H1 (cell line): ENCODE measurements at regions not wholly inside any gene's neighbourhood (a gene's known extent, or its start where the extent isn't known, plus 50 kb on each side); places are given as distances from the start of the nearest gene placed in this dataset.

ENCODE experiments used
- CHD2 ChIP-seq: IDR thresholded peaks from 2 replicates; pipeline ENCODE4 v1.6.1; 2012; ENCODE audit warnings: low read length, improper control_type of control experiment
- EP300 ChIP-seq, 2 experiments: IDR thresholded peaks; 1 replicate in 1 of 2; 2 replicates in 1 of 2; pipeline ENCODE4 v1.6.1; 2011 to 2012; ENCODE audit warnings: low read depth in 2 of 2, low read length in 2 of 2, mild to moderate bottlenecking in 2 of 2, borderline replicate concordance in 1 of 2, inconsistent platforms in 1 of 2, moderate library complexity in 1 of 2
- FOSL1 ChIP-seq: IDR thresholded peaks from 2 replicates; pipeline ENCODE4 v1.6.1; 2011; ENCODE audit warnings: mild to moderate bottlenecking, low read depth, low read length, moderate library complexity; ENCODE audit not compliant: insufficient read depth
- GABPA ChIP-seq: IDR thresholded peaks from 2 replicates; pipeline ENCODE4 v1.6.1; 2011; ENCODE audit warnings: mild to moderate bottlenecking, low read length, moderate library complexity, borderline replicate concordance; ENCODE audit not compliant: insufficient read depth
- POLR2A ChIP-seq, 2 experiments: IDR thresholded peaks; 1 replicate in 1 of 2; 2 replicates in 1 of 2; pipeline ENCODE4 v1.6.1; 2011; ENCODE audit warnings: low read depth in 2 of 2, low read length in 2 of 2, mild to moderate bottlenecking in 2 of 2; ENCODE audit errors: control extremely low read depth in 1 of 2
- POLR2AphosphoS5 ChIP-seq: IDR thresholded peaks from 2 replicates; pipeline ENCODE4 v1.6.1; 2011; ENCODE audit warnings: low read depth, low read length
- RAD21 ChIP-seq, 2 experiments: IDR thresholded peaks in 1 of 2; conservative IDR thresholded peaks in 1 of 2; 2 replicates each; pipeline ENCODE4 v1.6.1; 2011; ENCODE audit warnings: low read depth in 2 of 2, low read length in 2 of 2, improper control_type of control experiment in 1 of 2, inconsistent platforms in 1 of 2, mild to moderate bottlenecking in 1 of 2, moderate library complexity in 1 of 2
- SAP30 ChIP-seq: fragments of 300-600 bp; sonication (generic); IDR thresholded peaks from 2 replicates; pipeline ENCODE4 v1.7.1; 2012; ENCODE audit warnings: low read length, moderate library complexity, mild to moderate bottlenecking, inconsistent platforms; ENCODE audit not compliant: insufficient read depth, insufficient replicate concordance
- YY1 ChIP-seq: IDR thresholded peaks from 2 replicates; pipeline ENCODE4 v1.6.1; 2011; ENCODE audit warnings: low read depth, mild to moderate bottlenecking, low read length
- ZNF274 ChIP-seq: IDR thresholded peaks from 2 replicates; pipeline ENCODE4 v1.7.0; 2012; ENCODE audit warnings: low read length, borderline replicate concordance; ENCODE audit errors: extremely low read depth
- TF ChIP-seq, protein P1 (sequence below), 3 experiments: IDR thresholded peaks; 1 replicate in 2 of 3; 2 replicates in 1 of 3; pipeline versions ENCODE4 v1.5.1 to v1.6.1; 2011; ENCODE audit warnings: low read length in 3 of 3, mild to moderate bottlenecking in 3 of 3, inconsistent platforms in 2 of 3, low read depth in 1 of 3, moderate library complexity in 1 of 3; ENCODE audit not compliant: insufficient read depth in 1 of 3; ENCODE audit errors: control extremely low read depth in 1 of 3
- TF ChIP-seq, protein P2 (sequence below): IDR thresholded peaks from 2 replicates; pipeline ENCODE4 v1.6.1; 2011; ENCODE audit warnings: low read length, improper control_type of control experiment

DNA sequence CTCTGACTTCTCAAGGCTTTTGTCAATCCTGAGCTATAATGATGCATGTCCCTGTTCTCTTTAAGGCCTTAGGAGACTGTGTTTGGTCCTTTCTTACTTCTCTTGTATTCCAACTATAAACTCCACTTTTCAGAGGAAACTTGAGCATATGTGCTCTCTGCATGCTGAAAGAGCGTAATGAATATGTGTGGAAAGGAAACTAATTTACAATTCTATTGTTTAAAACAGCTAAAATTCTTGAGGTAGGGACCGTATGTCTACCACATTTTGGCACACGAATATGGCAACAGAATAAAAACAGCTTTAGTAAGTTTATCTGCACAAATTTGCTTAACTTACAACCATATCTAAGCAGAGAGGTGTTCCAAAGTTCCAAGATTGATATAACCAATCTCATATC lies 242.0 kb upstream of the DCBLD2 start:
- TF ChIP-seq YY1 (no peak), POLR2AphosphoS5 (no peak), POLR2A (IDR thresholded peaks at IDR 0.05; ENCODE audit: control extremely low read depth in 1 of 2, low read depth in 2 of 2, low read length in 2 of 2) (no peak), ZNF274 (no peak), CHD2 (no peak), SAP30 (no peak), FOSL1 (no peak), RAD21 (IDR thresholded peaks at IDR 0.05 in 1 of 2, conservative IDR thresholded peaks at IDR 0.05 in 1 of 2; ENCODE audit: low read depth in 2 of 2, low read length in 2 of 2) (no peak), GABPA (no peak), EP300 (IDR thresholded peaks at IDR 0.05; ENCODE audit: borderline replicate concordance in 1 of 2, low read depth in 2 of 2, low read length in 2 of 2) (no peak)
- TF ChIP-seq, protein P1, sequence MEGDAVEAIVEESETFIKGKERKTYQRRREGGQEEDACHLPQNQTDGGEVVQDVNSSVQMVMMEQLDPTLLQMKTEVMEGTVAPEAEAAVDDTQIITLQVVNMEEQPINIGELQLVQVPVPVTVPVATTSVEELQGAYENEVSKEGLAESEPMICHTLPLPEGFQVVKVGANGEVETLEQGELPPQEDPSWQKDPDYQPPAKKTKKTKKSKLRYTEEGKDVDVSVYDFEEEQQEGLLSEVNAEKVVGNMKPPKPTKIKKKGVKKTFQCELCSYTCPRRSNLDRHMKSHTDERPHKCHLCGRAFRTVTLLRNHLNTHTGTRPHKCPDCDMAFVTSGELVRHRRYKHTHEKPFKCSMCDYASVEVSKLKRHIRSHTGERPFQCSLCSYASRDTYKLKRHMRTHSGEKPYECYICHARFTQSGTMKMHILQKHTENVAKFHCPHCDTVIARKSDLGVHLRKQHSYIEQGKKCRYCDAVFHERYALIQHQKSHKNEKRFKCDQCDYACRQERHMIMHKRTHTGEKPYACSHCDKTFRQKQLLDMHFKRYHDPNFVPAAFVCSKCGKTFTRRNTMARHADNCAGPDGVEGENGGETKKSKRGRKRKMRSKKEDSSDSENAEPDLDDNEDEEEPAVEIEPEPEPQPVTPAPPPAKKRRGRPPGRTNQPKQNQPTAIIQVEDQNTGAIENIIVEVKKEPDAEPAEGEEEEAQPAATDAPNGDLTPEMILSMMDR (IDR thresholded peaks at IDR 0.05; ENCODE audit: control extremely low read depth in 1 of 3, insufficient read depth in 1 of 3, low read depth in 1 of 3, low read length in 3 of 3) = no peak
- TF ChIP-seq, protein P2, sequence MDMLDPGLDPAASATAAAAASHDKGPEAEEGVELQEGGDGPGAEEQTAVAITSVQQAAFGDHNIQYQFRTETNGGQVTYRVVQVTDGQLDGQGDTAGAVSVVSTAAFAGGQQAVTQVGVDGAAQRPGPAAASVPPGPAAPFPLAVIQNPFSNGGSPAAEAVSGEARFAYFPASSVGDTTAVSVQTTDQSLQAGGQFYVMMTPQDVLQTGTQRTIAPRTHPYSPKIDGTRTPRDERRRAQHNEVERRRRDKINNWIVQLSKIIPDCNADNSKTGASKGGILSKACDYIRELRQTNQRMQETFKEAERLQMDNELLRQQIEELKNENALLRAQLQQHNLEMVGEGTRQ = no peak
